Neural cell (in vitro differentiated cells): ENCODE measurements at regions not wholly inside any gene's neighbourhood (a gene's known extent, or its start where the extent isn't known, plus 50 kb on each side); places are given as distances from the start of the nearest gene placed in this dataset.

ENCODE experiments used
- H2AFZ ChIP-seq: fragments of 200-600, 300-800 bp; sonication (generic), shearing (Covaris generic); 2 replicates; pipeline ENCODE4 v1.6.0; 2014; ENCODE audit warnings: low read depth, mild to moderate bottlenecking, antibody characterized with exemption, low read length, moderate library complexity
- H3F3A ChIP-seq: fragments of 200-600 bp; shearing (Covaris generic); 2 replicates; pipeline ENCODE4 v1.6.1; 2016; ENCODE audit warnings: mild to moderate bottlenecking, moderate library complexity, mixed read lengths, antibody characterized with exemption, low read length; ENCODE audit not compliant: insufficient read depth, poor library complexity, severe bottlenecking
- H3K27ac ChIP-seq: fragments of 200-600, 300-800 bp; sonication (generic), shearing (Covaris generic); 2 replicates; pipeline ENCODE4 v1.5.1; 2014; ENCODE audit warnings: mild to moderate bottlenecking, low read length, moderate library complexity
- H3K27me3 ChIP-seq: fragments of 300-800, 200-600 bp; sonication (generic), shearing (Covaris generic); 2 replicates; pipeline ENCODE4 v1.6.0; 2014; ENCODE audit warnings: mild to moderate bottlenecking, low read depth, low read length, moderate library complexity; ENCODE audit not compliant: insufficient read depth
- H3K36me3 ChIP-seq: fragments of 300-800, 200-600 bp; sonication (generic), shearing (Covaris generic); 2 replicates; pipeline ENCODE4 v1.5.1; 2014; ENCODE audit warnings: mild to moderate bottlenecking, antibody characterized with exemption, low read length, moderate library complexity; ENCODE audit not compliant: insufficient read depth
- H3K4me2 ChIP-seq: fragments of 300-800, 200-600 bp; sonication (generic), shearing (Covaris generic); 2 replicates; pipeline ENCODE4 v1.6.0; 2014; ENCODE audit warnings: mild to moderate bottlenecking, low read length
- H3K4me3 ChIP-seq: fragments of 300-800, 200-600 bp; sonication (generic), shearing (Covaris generic); 2 replicates; pipeline ENCODE4 v1.5.1; 2014; ENCODE audit warnings: mild to moderate bottlenecking, low read length, moderate library complexity
- H3K79me2 ChIP-seq: fragments of 200-600 bp; shearing (Covaris generic); replicated peaks from 2 replicates; pipeline ENCODE4 v1.6.0; 2014; ENCODE audit warnings: mild to moderate bottlenecking, low read length, moderate library complexity; ENCODE audit not compliant: insufficient read depth
- H3K9ac ChIP-seq: fragments of 300-800, 200-600 bp; sonication (generic), shearing (Covaris generic); 2 replicates; pipeline ENCODE4 v1.6.1; 2016; ENCODE audit warnings: mild to moderate bottlenecking, low read length, mixed read lengths
- H3K9me2 ChIP-seq: fragments of 200-600 bp; shearing (Covaris generic); 2 replicates; pipeline ENCODE4 v1.6.1; 2016; ENCODE audit warnings: mild to moderate bottlenecking, low read length, mixed read lengths; ENCODE audit not compliant: insufficient read depth
- H3K9me3 ChIP-seq: fragments of 200-600, 300-800 bp; sonication (generic), shearing (Covaris generic); 2 replicates; pipeline ENCODE4 v1.6.1; 2016; ENCODE audit warnings: mild to moderate bottlenecking, mixed run types, low read length, moderate library complexity, mixed read lengths
- H4K20me1 ChIP-seq: fragments of 200-600 bp; shearing (Covaris generic); 2 replicates; pipeline ENCODE4 v1.6.1; 2016; ENCODE audit warnings: mild to moderate bottlenecking, mixed run types; ENCODE audit not compliant: insufficient read depth
- CTCF ChIP-seq: fragments of 450-650 bp; IDR thresholded peaks from 2 replicates; pipeline ENCODE4 v1.5.1; 2014; ENCODE audit warnings: antibody characterized with exemption, mild to moderate bottlenecking, moderate library complexity; ENCODE audit not compliant: poor library complexity, severe bottlenecking
- EP300 ChIP-seq: fragments of 450-650 bp; conservative IDR thresholded peaks from 2 replicates; pipeline ENCODE4 v1.6.1; 2014; ENCODE audit warnings: antibody characterized with exemption, mild to moderate bottlenecking, moderate library complexity; ENCODE audit not compliant: poor library complexity, severe bottlenecking
- EZH2 ChIP-seq: fragments of 200-600, 300-800 bp; shearing (Covaris generic), sonication (generic); IDR thresholded peaks from 2 replicates; pipeline ENCODE4 v1.6.1; 2014; ENCODE audit warnings: antibody characterized with exemption, low read length, borderline replicate concordance, mild to moderate bottlenecking; ENCODE audit not compliant: insufficient read depth, poor library complexity, severe bottlenecking
- MXI1 ChIP-seq: fragments of 450-650 bp; conservative IDR thresholded peaks from 2 replicates; pipeline ENCODE4 v1.6.1; 2014; ENCODE audit warnings: antibody characterized with exemption, mild to moderate bottlenecking; ENCODE audit not compliant: poor library complexity, severe bottlenecking
- POLR2AphosphoS5 ChIP-seq: IDR thresholded peaks from 2 replicates; pipeline ENCODE4 v1.6.1; 2012
- RAD21 ChIP-seq: fragments of 450-650 bp; conservative IDR thresholded peaks from 2 replicates; pipeline ENCODE4 v1.6.1; 2014; ENCODE audit warnings: antibody characterized with exemption, mild to moderate bottlenecking, moderate library complexity
- REST ChIP-seq: IDR thresholded peaks from 2 replicates; pipeline ENCODE4 v1.6.1; 2012; ENCODE audit warnings: borderline replicate concordance
- SMC3 ChIP-seq: fragments of 450-650 bp; conservative IDR thresholded peaks from 2 replicates; pipeline ENCODE4 v1.6.1; 2014; ENCODE audit warnings: antibody characterized with exemption, mild to moderate bottlenecking, moderate library complexity; ENCODE audit not compliant: poor library complexity
- TAF1 ChIP-seq: IDR thresholded peaks from 2 replicates; pipeline ENCODE4 v1.6.1; 2012; ENCODE audit warnings: low read depth

GRCh38 chr2:48851161-48851560 lies 95.6 kb upstream of the LHCGR start:
- H3K36me3 ChIP-seq, result no peaks in the 10 kb centered on the region

GRCh38 chr2:48849770-48850169 lies 94.2 kb upstream of the LHCGR start:
- H3F3A ChIP-seq, result no peaks in the 10 kb centered on the region
- no peak overlapping the region for H3K4me2 ChIP-seq
- H3K27ac ChIP-seq, result no peak overlapping the region
- no peaks in the 10 kb centered on the region for H4K20me1 ChIP-seq
- no peak overlapping the region for H3K9ac ChIP-seq
- no peak overlapping the region for H3K4me3 ChIP-seq
- no peak overlapping the region for H2AFZ ChIP-seq
- H3K27me3 ChIP-seq, result no peaks in the 10 kb centered on the region
- no peaks in the 10 kb centered on the region for H3K9me2 ChIP-seq
- H3K36me3 ChIP-seq, result no peaks in the 10 kb centered on the region
- no peaks in the 10 kb centered on the region for H3K79me2 ChIP-seq
- TF ChIP-seq TAF1, result no peak
- no peak for TF ChIP-seq EZH2
- no peak for TF ChIP-seq EP300
- no peak for TF ChIP-seq SMC3
- no peak for TF ChIP-seq REST
- no peak for TF ChIP-seq RAD21
- no peak for TF ChIP-seq CTCF
- TF ChIP-seq MXI1, result no peak
- TF ChIP-seq POLR2AphosphoS5, result no peak
- no peaks in the 10 kb centered on the region for H3K9me3 ChIP-seq

More at GRCh38 chr2:48851161-48851560, 95.6 kb upstream of the LHCGR start:
- no peaks in the 10 kb centered on the region for H3K79me2 ChIP-seq
- no peaks in the 10 kb centered on the region for H3K27me3 ChIP-seq
- no peaks in the 10 kb centered on the region for H3K9me3 ChIP-seq
- no peak overlapping the region for H3K4me2 ChIP-seq
- no peak overlapping the region for H3K9ac ChIP-seq
- no peaks in the 10 kb centered on the region for H3K9me2 ChIP-seq
- H3K4me3 ChIP-seq, result no peak overlapping the region
- no peaks in the 10 kb centered on the region for H4K20me1 ChIP-seq
- H3K27ac ChIP-seq, result no peak overlapping the region
- H3F3A ChIP-seq, result no peaks in the 10 kb centered on the region
- no peak for TF ChIP-seq SMC3
- TF ChIP-seq MXI1, result no peak
- no peak for TF ChIP-seq RAD21
- TF ChIP-seq EZH2, result no peak
- H2AFZ ChIP-seq, result no peak overlapping the region

- Histone ChIP-seq H3K4me2 (no peak overlapping the region), H3K79me2 (no peaks in the 10 kb centered on the region), H3K27ac (no peak overlapping the region), H3K27me3 (no peaks in the 10 kb centered on the region), H4K20me1 (no peaks in the 10 kb centered on the region), H3K4me3 (no peak overlapping the region), H3K9ac (no peak overlapping the region), H3K9me3 (no peaks in the 10 kb centered on the region), H3K36me3 (no peaks in the 10 kb centered on the region), H2AFZ (no peak overlapping the region), H3K9me2 (no peaks in the 10 kb centered on the region), H3F3A (no peaks in the 10 kb centered on the region)
- TF ChIP-seq SMC3 (no peak), MXI1 (no peak), EZH2 (no peak), RAD21 (no peak), CTCF (no peak), POLR2AphosphoS5 (no peak)
These were observed 90.2 kb upstream of the LHCGR start for GRCh38 chr2:48845684-48846083.
